ENCODE measurements at regions not wholly inside any gene's neighbourhood (a gene's known extent, or its start where the extent isn't known, plus 50 kb on each side); places are given as distances from the start of the nearest gene placed in this dataset.

DNA sequence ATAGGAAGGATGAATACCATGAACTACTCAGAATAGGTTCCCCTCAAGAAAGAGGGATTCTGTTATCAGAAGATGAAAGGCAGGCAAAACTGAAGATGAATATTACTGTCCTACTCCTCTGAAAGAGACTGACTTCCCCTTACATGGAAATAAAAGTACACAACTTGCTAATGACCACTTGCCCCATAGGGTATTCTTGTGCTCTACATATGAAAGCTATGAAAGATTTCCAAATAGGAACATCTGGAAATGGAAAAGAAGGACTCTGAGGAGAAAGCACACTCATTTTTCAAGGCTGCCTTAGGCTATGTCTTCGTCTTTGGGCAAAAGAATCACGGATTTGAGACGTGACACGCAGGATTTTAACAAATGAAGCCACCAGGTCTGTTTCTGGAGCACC, 170.1 kb upstream of the DAB1 start:
- TF ChIP-seq CREB1 (IDR thresholded peaks at IDR 0.05; ENCODE audit: low read depth): no peak
- TF ChIP-seq ZBTB7A (IDR thresholded peaks at IDR 0.05; ENCODE audit: low read depth): no peak
- no peak for TF ChIP-seq FOXM1 (IDR thresholded peaks at IDR 0.05; ENCODE audit: borderline replicate concordance, low read depth)
- no peak for TF ChIP-seq EGR1 (IDR thresholded peaks at IDR 0.05)
- TF ChIP-seq, protein P1, sequence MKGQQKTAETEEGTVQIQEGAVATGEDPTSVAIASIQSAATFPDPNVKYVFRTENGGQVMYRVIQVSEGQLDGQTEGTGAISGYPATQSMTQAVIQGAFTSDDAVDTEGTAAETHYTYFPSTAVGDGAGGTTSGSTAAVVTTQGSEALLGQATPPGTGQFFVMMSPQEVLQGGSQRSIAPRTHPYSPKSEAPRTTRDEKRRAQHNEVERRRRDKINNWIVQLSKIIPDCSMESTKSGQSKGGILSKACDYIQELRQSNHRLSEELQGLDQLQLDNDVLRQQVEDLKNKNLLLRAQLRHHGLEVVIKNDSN (IDR thresholded peaks at IDR 0.05): no peak
- TF ChIP-seq EP300 (IDR thresholded peaks at IDR 0.05; ENCODE audit: borderline replicate concordance): no peak
- no peak for TF ChIP-seq TAF1 (IDR thresholded peaks at IDR 0.05; ENCODE audit: low read depth)
- no peak for TF ChIP-seq RAD21 (IDR thresholded peaks at IDR 0.05; ENCODE audit: low read depth)
- TF ChIP-seq, protein P2, sequence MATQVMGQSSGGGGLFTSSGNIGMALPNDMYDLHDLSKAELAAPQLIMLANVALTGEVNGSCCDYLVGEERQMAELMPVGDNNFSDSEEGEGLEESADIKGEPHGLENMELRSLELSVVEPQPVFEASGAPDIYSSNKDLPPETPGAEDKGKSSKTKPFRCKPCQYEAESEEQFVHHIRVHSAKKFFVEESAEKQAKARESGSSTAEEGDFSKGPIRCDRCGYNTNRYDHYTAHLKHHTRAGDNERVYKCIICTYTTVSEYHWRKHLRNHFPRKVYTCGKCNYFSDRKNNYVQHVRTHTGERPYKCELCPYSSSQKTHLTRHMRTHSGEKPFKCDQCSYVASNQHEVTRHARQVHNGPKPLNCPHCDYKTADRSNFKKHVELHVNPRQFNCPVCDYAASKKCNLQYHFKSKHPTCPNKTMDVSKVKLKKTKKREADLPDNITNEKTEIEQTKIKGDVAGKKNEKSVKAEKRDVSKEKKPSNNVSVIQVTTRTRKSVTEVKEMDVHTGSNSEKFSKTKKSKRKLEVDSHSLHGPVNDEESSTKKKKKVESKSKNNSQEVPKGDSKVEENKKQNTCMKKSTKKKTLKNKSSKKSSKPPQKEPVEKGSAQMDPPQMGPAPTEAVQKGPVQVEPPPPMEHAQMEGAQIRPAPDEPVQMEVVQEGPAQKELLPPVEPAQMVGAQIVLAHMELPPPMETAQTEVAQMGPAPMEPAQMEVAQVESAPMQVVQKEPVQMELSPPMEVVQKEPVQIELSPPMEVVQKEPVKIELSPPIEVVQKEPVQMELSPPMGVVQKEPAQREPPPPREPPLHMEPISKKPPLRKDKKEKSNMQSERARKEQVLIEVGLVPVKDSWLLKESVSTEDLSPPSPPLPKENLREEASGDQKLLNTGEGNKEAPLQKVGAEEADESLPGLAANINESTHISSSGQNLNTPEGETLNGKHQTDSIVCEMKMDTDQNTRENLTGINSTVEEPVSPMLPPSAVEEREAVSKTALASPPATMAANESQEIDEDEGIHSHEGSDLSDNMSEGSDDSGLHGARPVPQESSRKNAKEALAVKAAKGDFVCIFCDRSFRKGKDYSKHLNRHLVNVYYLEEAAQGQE (IDR thresholded peaks at IDR 0.05; ENCODE audit: low read depth): no peak
- TF ChIP-seq TCF12 (IDR thresholded peaks at IDR 0.05; ENCODE audit: low read depth): no peak
- TF ChIP-seq CEBPB (IDR thresholded peaks at IDR 0.05): no peak
- no peak for TF ChIP-seq TEAD4 (IDR thresholded peaks at IDR 0.05)
- TF ChIP-seq, protein P3, sequence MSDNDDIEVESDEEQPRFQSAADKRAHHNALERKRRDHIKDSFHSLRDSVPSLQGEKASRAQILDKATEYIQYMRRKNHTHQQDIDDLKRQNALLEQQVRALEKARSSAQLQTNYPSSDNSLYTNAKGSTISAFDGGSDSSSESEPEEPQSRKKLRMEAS (IDR thresholded peaks at IDR 0.05): no peak

DNA sequence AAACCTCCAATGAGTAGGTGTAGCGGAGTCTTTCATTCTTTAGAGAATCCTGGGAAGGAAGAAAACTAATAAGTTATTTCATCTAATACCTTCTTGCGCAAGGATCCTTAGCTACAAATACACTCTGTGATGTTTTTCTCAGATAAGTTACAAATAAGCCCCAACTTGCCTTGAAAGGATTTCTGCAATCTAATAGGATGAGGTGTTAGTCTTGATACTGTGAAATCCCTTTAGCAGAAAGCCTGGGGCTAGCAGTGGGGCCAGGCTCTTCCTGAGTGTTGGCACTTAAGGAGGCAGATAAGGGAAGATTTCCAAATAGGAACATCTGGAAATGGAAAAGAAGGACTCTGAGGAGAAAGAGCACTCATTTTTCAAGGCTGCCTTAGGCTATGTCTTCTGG, 168.0 kb upstream of the DAB1 start:
- TF ChIP-seq RAD21 (IDR thresholded peaks at IDR 0.05; ENCODE audit: low read depth) (no peak), TAF1 (IDR thresholded peaks at IDR 0.05; ENCODE audit: low read depth) (no peak), NFIC (IDR thresholded peaks at IDR 0.05) (no peak), YY1 (IDR thresholded peaks at IDR 0.05; ENCODE audit: low read depth) (no peak), TCF12 (IDR thresholded peaks at IDR 0.05; ENCODE audit: low read depth) (no peak), FOXM1 (IDR thresholded peaks at IDR 0.05; ENCODE audit: borderline replicate concordance, low read depth) (no peak), ZBTB7A (IDR thresholded peaks at IDR 0.05; ENCODE audit: low read depth) (no peak), TEAD4 (IDR thresholded peaks at IDR 0.05) (no peak), EP300 (IDR thresholded peaks at IDR 0.05; ENCODE audit: borderline replicate concordance) (no peak), CEBPB (IDR thresholded peaks at IDR 0.05) (no peak), EGR1 (IDR thresholded peaks at IDR 0.05) (no peak), CREB1 (IDR thresholded peaks at IDR 0.05; ENCODE audit: low read depth) (no peak)
- TF ChIP-seq, protein P2 (IDR thresholded peaks at IDR 0.05; ENCODE audit: low read depth): no peak
- TF ChIP-seq, protein P3 (IDR thresholded peaks at IDR 0.05): no peak
- TF ChIP-seq, protein P1 (IDR thresholded peaks at IDR 0.05): no peak

DNA sequence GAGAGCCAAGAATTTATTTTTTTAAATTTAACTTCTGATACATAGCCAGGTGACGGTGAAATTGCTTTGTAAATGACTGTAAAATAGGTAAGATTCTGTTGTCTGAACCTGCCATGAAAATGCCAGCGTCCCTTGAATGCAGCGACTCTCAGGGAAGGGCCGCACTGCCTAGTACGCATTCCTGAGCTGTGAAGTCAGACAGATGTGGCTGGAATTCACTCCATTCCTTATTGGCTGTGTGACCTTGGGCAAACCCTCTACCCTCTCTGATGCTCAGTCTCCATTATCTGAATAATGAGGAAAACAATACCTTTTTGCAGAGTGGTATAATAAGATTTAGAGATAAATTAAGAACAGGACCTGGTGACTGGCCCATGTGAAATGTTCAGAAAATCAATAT, 167.1 kb upstream of the DAB1 start:
- TF ChIP-seq ZBTB7A (IDR thresholded peaks at IDR 0.05; ENCODE audit: low read depth) (no peak), TEAD4 (IDR thresholded peaks at IDR 0.05) (peak; percentile 28; the same call in 1 of the 2 replicates), EP300 (IDR thresholded peaks at IDR 0.05; ENCODE audit: borderline replicate concordance) (no peak)

DNA sequence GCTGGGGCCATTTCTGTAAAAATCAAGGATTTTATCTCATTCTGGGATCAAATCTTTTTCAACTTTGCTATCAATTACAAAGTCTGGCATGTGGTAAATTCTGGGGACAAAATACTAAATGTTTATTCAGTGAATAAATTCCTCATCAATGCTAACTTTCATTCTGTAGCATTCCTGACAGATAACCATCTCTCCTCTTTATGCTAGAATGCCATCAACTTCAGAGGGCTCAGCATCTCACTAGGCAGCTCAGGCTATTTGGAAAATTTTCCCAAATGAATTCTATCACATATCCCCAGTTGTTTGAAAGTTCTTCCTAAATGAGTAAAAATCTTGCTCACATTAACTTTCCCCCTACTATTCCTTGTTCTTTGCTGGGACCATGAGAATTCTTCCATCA, 163.0 kb upstream of the DAB1 start:
- TF ChIP-seq, protein P3 (IDR thresholded peaks at IDR 0.05): no peak
- TF ChIP-seq RAD21 (IDR thresholded peaks at IDR 0.05; ENCODE audit: low read depth) (no peak), CEBPB (IDR thresholded peaks at IDR 0.05) (no peak), TAF1 (IDR thresholded peaks at IDR 0.05; ENCODE audit: low read depth) (no peak), CREB1 (IDR thresholded peaks at IDR 0.05; ENCODE audit: low read depth) (no peak), YY1 (IDR thresholded peaks at IDR 0.05; ENCODE audit: low read depth) (no peak), EGR1 (IDR thresholded peaks at IDR 0.05) (no peak), NFIC (IDR thresholded peaks at IDR 0.05) (no peak), TCF12 (IDR thresholded peaks at IDR 0.05; ENCODE audit: low read depth) (no peak), ZBTB7A (IDR thresholded peaks at IDR 0.05; ENCODE audit: low read depth) (no peak), TEAD4 (IDR thresholded peaks at IDR 0.05) (no peak), FOXM1 (IDR thresholded peaks at IDR 0.05; ENCODE audit: borderline replicate concordance, low read depth) (no peak), EP300 (IDR thresholded peaks at IDR 0.05; ENCODE audit: borderline replicate concordance) (no peak)
- TF ChIP-seq, protein P2 (IDR thresholded peaks at IDR 0.05; ENCODE audit: low read depth): no peak
- TF ChIP-seq, protein P1 (IDR thresholded peaks at IDR 0.05): no peak

Data from Ishikawa (cell line).